A673 (cell line): ENCODE measurements at regions not wholly inside any gene's neighbourhood (a gene's known extent, or its start where the extent isn't known, plus 50 kb on each side); places are given as distances from the start of the nearest gene placed in this dataset.
"Not testable (repeated sequence)": the region's sequence is repeated elsewhere in the genome, so short reads cannot be mapped to it uniquely, and the experiment has no call there.

Experiments
- CTCF ChIP-seq: fragments of 300-800, 200-600 bp; sonication (generic); conservative IDR thresholded peaks from 2 replicates; pipeline ENCODE4 v1.5.1; 2017; ENCODE audit warnings: low read depth, mild to moderate bottlenecking, antibody characterized with exemption, low read length, moderate library complexity, mixed read lengths
- EZH2 ChIP-seq: fragments of 200-600 bp; sonication (generic); IDR thresholded peaks from 2 replicates; pipeline ENCODE4 v1.6.1; 2017; ENCODE audit warnings: borderline replicate concordance, low read depth, mild to moderate bottlenecking, mixed read lengths, antibody characterized with exemption, low read length; ENCODE audit not compliant: poor library complexity, severe bottlenecking

DNA sequence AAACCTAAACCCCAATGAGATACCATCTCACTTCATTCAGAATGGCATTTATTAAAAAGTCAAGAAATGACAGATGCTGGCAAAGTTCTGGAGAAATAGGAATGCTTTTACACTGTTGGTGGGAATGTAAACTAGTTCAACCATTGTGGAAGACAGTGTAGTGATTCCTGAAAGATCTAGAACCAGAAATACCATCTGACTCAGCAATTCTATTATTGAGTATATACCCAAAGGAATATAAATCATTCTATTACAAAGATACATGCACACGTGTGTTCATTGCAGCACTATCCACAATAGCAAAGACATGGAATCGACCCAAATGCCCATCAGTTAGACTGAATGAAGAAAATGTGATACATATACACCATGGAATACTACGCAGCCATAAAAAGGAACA is 109.6 kb upstream of the PRKG2 start:
- not testable (repeated sequence) for TF ChIP-seq CTCF, EZH2
